GM18868 (cell line): ENCODE measurements at regions not wholly inside any gene's neighbourhood (a gene's known extent, or its start where the extent isn't known, plus 50 kb on each side); places are given as distances from the start of the nearest gene placed in this dataset.

Source experiments
- ATAC-seq: cut with Tn5 transposase; IDR thresholded peaks from one replicate; pipeline ENCODE4 v1.9.1; 2021; ENCODE audit warnings: mild to moderate bottlenecking, moderate library complexity; ENCODE audit not compliant: unreplicated experiment

GRCh38 chr18:66764230-66764629 is 160.3 kb upstream of the CDH19 start:
- ATAC-seq = no peak

- ATAC-seq = no peak
Measured at GRCh38 chr18:66761166-66761565, 157.3 kb upstream of the CDH19 start.

- no peak for ATAC-seq
Measured at GRCh38 chr18:66760559-66760958, 156.7 kb upstream of the CDH19 start.

- no peak for ATAC-seq
Measured at GRCh38 chr18:66759050-66759828, 155.3 kb upstream of the CDH19 start.

GRCh38 chr18:66757946-66758345 is 154.1 kb upstream of the CDH19 start:
- no peak for ATAC-seq

GRCh38 chr18:66754335-66754734 is 150.4 kb upstream of the CDH19 start:
- ATAC-seq = no peak

GRCh38 chr18:66752733-66753132 is 148.8 kb upstream of the CDH19 start:
- no peak for ATAC-seq

GRCh38 chr18:66749481-66750035 is 145.7 kb upstream of the CDH19 start:
- no peak for ATAC-seq

- no peak for ATAC-seq
Measured at GRCh38 chr18:66749030-66749429, 145.1 kb upstream of the CDH19 start.

- ATAC-seq = no peak
Measured at GRCh38 chr18:66742832-66743231, 138.9 kb upstream of the CDH19 start.

GRCh38 chr18:66735933-66736332 is 132.0 kb upstream of the CDH19 start:
- no peak for ATAC-seq

GRCh38 chr18:66734451-66734850 is 130.6 kb upstream of the CDH19 start:
- no peak for ATAC-seq

GRCh38 chr18:66731890-66732289 is 128.0 kb upstream of the CDH19 start:
- no peak for ATAC-seq

- no peak for ATAC-seq
Measured at GRCh38 chr18:66729442-66730239, 125.8 kb upstream of the CDH19 start.

GRCh38 chr18:66728951-66729350 is 125.1 kb upstream of the CDH19 start:
- ATAC-seq = no peak

- no peak for ATAC-seq
Measured at GRCh38 chr18:66727991-66728390, 124.1 kb upstream of the CDH19 start.

- ATAC-seq = no peak
Measured at GRCh38 chr18:66724664-66725356, 120.9 kb upstream of the CDH19 start.

- ATAC-seq = no peak
Measured at GRCh38 chr18:66722671-66723070, 118.8 kb upstream of the CDH19 start.

GRCh38 chr18:66708646-66709045 is 104.8 kb upstream of the CDH19 start:
- no peak for ATAC-seq

GRCh38 chr18:66707473-66707872 is 103.6 kb upstream of the CDH19 start:
- ATAC-seq = no peak

- no peak for ATAC-seq
Measured at GRCh38 chr18:66695281-66695680, 91.4 kb upstream of the CDH19 start.
